A549 (cell line): ENCODE measurements at regions not wholly inside any gene's neighbourhood (a gene's known extent, or its start where the extent isn't known, plus 50 kb on each side); places are given as distances from the start of the nearest gene placed in this dataset.

ENCODE experiments used
- ATAC-seq, 2 experiments: fragments of 200-7000 bp in 1 of 2; fragments of >200 bp in 1 of 2; cut with Nextera tagmentation in 1 of 2; cut with Tn5 transposase in 1 of 2; 3 replicates each; pipeline versions ENCODE4 v1.8.0 to v1.9.1; 2018 to 2020; ENCODE audit warnings: mild to moderate bottlenecking in 1 of 2, moderate library complexity in 1 of 2
- CTCF ChIA-PET: fragments of 300-600 bp; sonication (Branson Sonifier 250); formaldehyde crosslinking; extraction: SDS; loops from one replicate; lab custom pipeline; 2021; ENCODE audit warnings: antibody characterized with exemption, inconsistent platforms; lab: Yijun Ruan, JAX
- POLR2A ChIA-PET: fragments of 350-600 bp; formaldehyde crosslinking; extraction: SDS; loops from one replicate; lab custom pipeline; 2021; ENCODE audit warnings: antibody characterized with exemption, inconsistent platforms; lab: Yijun Ruan, JAX
- DNase-seq, 2 experiments: peaks; one replicate each; pipeline versions ENCODE4 v3.0.0 to v3.0.0-alpha.2; 2011 to 2016; ENCODE audit warnings: low read depth in 1 of 2, low spot score in 1 of 2
- FAIRE-seq: peaks from 2 replicates; lab custom pipeline; 2011; peaks lifted over from hg19 to GRCh38; lab: Jason Lieb, UNC
- H3K27ac ChIP-seq, 2 experiments: fragments of >200 bp; sonication (Bioruptor Twin); formaldehyde crosslinking; 3 replicates each; pipeline ENCODE4 v1.5.1; 2016 to 2017
- H3K4me1 ChIP-seq: fragments of >200 bp; sonication (Bioruptor Twin); formaldehyde crosslinking; 3 replicates; pipeline ENCODE4 v1.6.1; 2016
- H3K4me2 ChIP-seq: fragments of >200 bp; sonication (Bioruptor Twin); formaldehyde crosslinking; 3 replicates; pipeline ENCODE4 v1.6.1; 2016
- H3K4me3 ChIP-seq: fragments of >200 bp; sonication (Bioruptor Twin); formaldehyde crosslinking; 3 replicates; pipeline ENCODE4 v1.5.1; 2016
- H3K9me3 ChIP-seq: fragments of >200 bp; sonication (Bioruptor Twin); formaldehyde crosslinking; 3 replicates; pipeline ENCODE4 v1.6.1; 2016
- CEBPB ChIP-seq, 2 experiments: fragments of >200 bp in 1 of 2; sonication (Bioruptor Twin) in 1 of 2; formaldehyde crosslinking in 1 of 2; IDR thresholded peaks; 2 replicates each; pipeline ENCODE4 v1.6.1; 2012 to 2016
- EHF ChIP-seq: fragments of 250-450 bp; sonication (Bioruptor Pico); IDR thresholded peaks from 2 replicates; pipeline ENCODE4 v1.5.0; 2020; ENCODE audit warnings: mild to moderate bottlenecking
- FOSB ChIP-seq: fragments of 250-450 bp; sonication (Bioruptor Pico); IDR thresholded peaks from 2 replicates; pipeline ENCODE4 v1.5.0; 2020; ENCODE audit warnings: mild to moderate bottlenecking, moderate library complexity
- FOSL2 ChIP-seq, 2 experiments: fragments of 450-650 bp in 1 of 2; fragments of >200 bp in 1 of 2; sonication (Bioruptor Twin) in 1 of 2; formaldehyde crosslinking; IDR thresholded peaks; 2 replicates each; pipeline versions ENCODE4 v1.5.0 to v1.6.1; 2016 to 2020; ENCODE audit warnings: mild to moderate bottlenecking in 1 of 2, moderate library complexity in 1 of 2
- GATA3 ChIP-seq: IDR thresholded peaks from 2 replicates; pipeline ENCODE4 v1.6.1; 2012; ENCODE audit warnings: borderline replicate concordance
- HDAC2 ChIP-seq: fragments of 200-600 bp; sonication (generic); IDR thresholded peaks from 2 replicates; pipeline ENCODE4 v1.6.1; 2016
- KDM1A ChIP-seq: fragments of 200-600 bp; sonication (generic); IDR thresholded peaks from 2 replicates; pipeline ENCODE4 v1.6.1; 2016; ENCODE audit warnings: low read depth, mild to moderate bottlenecking
- KDM5A ChIP-seq: fragments of 200-600 bp; sonication (generic); IDR thresholded peaks from 2 replicates; pipeline ENCODE4 v1.6.1; 2016; ENCODE audit warnings: antibody characterized with exemption, mild to moderate bottlenecking
- MAFK ChIP-seq: fragments of 450-650 bp; IDR thresholded peaks from 2 replicates; pipeline ENCODE4 v1.6.1; 2014; ENCODE audit not compliant: partially characterized antibody
- MAZ ChIP-seq: fragments of 150-350 bp; IDR thresholded peaks from 2 replicates; pipeline ENCODE4 v1.6.1; 2014; ENCODE audit warnings: antibody characterized with exemption, low read depth, low read length, borderline replicate concordance
- MYC ChIP-seq: IDR thresholded peaks from 2 replicates; pipeline ENCODE4 v1.6.1; 2012; ENCODE audit warnings: mild to moderate bottlenecking, inconsistent platforms, low read length, improper control_type of control experiment, borderline replicate concordance
- NR3C1 ChIP-seq: fragments of >200 bp; sonication (Bioruptor Twin); formaldehyde crosslinking; IDR thresholded peaks from 3 replicates; pipeline ENCODE4 v1.6.1; 2017
- POLR2A ChIP-seq: IDR thresholded peaks from 2 replicates; pipeline ENCODE4 v1.6.1; 2012; ENCODE audit warnings: mild to moderate bottlenecking, low read length
- RNF2 ChIP-seq: fragments of 200-600 bp; sonication (generic); IDR thresholded peaks from 2 replicates; pipeline ENCODE4 v1.6.1; 2016; ENCODE audit warnings: low read depth, mild to moderate bottlenecking, antibody characterized with exemption, moderate library complexity, borderline replicate concordance
- SMC3 ChIP-seq: fragments of >200 bp; sonication (Bioruptor Twin); formaldehyde crosslinking; IDR thresholded peaks from 3 replicates; pipeline ENCODE4 v1.6.1; 2018; ENCODE audit warnings: inconsistent platforms
- SREBF2 ChIP-seq: fragments of 450-650 bp; IDR thresholded peaks from 2 replicates; pipeline ENCODE4 v1.6.1; 2014; ENCODE audit warnings: mild to moderate bottlenecking, moderate library complexity
- TP53 ChIP-seq: fragments of 250-450 bp; sonication (Bioruptor Pico); IDR thresholded peaks from 2 replicates; pipeline ENCODE4 v1.5.0; 2021; ENCODE audit warnings: mild to moderate bottlenecking, moderate library complexity
- ZNF302 ChIP-seq: fragments of 250-450 bp; sonication (Bioruptor Pico); IDR thresholded peaks from 2 replicates; pipeline ENCODE4 v1.9.0; 2021; ENCODE audit warnings: inconsistent platforms, mild to moderate bottlenecking, moderate library complexity
- ZSCAN20 ChIP-seq: fragments of 250-450 bp; sonication (Bioruptor Pico); IDR thresholded peaks from 2 replicates; pipeline ENCODE4 v1.8.0; 2022; ENCODE audit warnings: mild to moderate bottlenecking, moderate library complexity
- WGBS: methylation state at CpG from one replicate; pipeline ENCODE4 v1.1.6; 2017; ENCODE audit errors: missing lambda C conversion rate; 5-methylcytosine and 5-hydroxymethylcytosine counted together
- TF ChIP-seq, protein P1 (sequence below): IDR thresholded peaks from 2 replicates; pipeline ENCODE4 v1.6.1; 2012; ENCODE audit warnings: low read depth, borderline replicate concordance
- TF ChIP-seq, protein P2 (sequence below): fragments of 200-600 bp; sonication (generic); IDR thresholded peaks from 2 replicates; pipeline ENCODE4 v1.6.1; 2016; ENCODE audit warnings: antibody characterized with exemption, mild to moderate bottlenecking, moderate library complexity
- TF ChIP-seq, protein P3 (sequence below): fragments of 450-650 bp; IDR thresholded peaks from 2 replicates; pipeline ENCODE4 v1.6.1; 2014; ENCODE audit warnings: antibody characterized with exemption
- TF ChIP-seq, protein P4 (sequence below): IDR thresholded peaks from 2 replicates; pipeline ENCODE4 v1.6.1; 2012
- TF ChIP-seq, protein P5 (sequence below): fragments of >200 bp; sonication (Bioruptor Twin); formaldehyde crosslinking; IDR thresholded peaks from 3 replicates; pipeline ENCODE4 v1.5.1; 2016
- TF ChIP-seq, protein P6 (sequence below): fragments of 250-450 bp; sonication (Bioruptor Pico); IDR thresholded peaks from 2 replicates; pipeline ENCODE4 v1.5.0; 2020; ENCODE audit warnings: low read depth, mild to moderate bottlenecking, moderate library complexity

DNA sequence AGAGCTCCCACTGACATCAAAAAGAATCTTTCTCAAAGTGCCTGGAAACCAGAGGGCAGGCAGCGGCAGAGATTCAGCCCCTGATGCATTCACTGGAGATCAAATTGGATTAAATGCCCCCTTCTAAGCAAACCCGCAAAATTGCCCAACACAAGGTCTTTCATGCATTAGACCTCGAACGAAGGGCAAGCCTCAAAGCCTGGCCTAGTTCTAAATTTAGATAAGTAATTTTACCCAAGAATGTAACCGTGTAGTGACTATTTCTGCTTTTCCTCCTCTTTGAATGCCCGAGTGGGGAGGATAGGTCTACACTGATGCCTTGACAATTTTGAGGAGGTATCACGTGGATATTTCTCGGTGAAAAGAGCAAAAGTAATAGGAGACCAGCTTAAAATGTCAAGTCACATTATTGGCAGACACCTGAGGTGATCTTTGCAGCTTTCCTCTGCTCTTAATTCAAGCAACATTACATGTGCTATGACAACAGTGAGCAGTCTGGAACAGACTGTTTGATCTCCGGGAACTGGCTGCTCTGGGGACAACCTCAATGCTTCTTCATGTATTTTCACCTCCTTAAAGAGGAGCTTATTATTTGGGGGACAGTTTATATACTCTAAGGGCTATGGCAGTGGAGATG lies 1263.5 kb upstream of the AUTS2 start:
- CTCF ChIA-PET, result no interaction called here
- Histone ChIP-seq H3K4me3 (no peak overlapping the region), H3K9me3 (peaks cover 30% of the 10 kb centered on the region), H3K4me1 (no peaks in the 10 kb centered on the region), H3K27ac (no peak overlapping the region), H3K4me2 (no peak overlapping the region)
- ATAC-seq (no peak), DNase-seq (no peak), FAIRE-seq (no peak)
- TF ChIP-seq RNF2 (no peak), MAZ (no peak), KDM1A (no peak), POLR2A (no peak), SREBF2 (no peak), CEBPB (IDR thresholded peaks at IDR 0.05) (no peak), ZSCAN20 (CRISPR knock-in tag) (no peak), FOSB (no peak), ZNF302 (CRISPR knock-in tag) (no peak), SMC3 (no peak), GATA3 (no peak), NR3C1 (no peak), MYC (no peak), EHF (CRISPR knock-in tag) (no peak), HDAC2 (no peak)
- TF ChIP-seq, protein P1, sequence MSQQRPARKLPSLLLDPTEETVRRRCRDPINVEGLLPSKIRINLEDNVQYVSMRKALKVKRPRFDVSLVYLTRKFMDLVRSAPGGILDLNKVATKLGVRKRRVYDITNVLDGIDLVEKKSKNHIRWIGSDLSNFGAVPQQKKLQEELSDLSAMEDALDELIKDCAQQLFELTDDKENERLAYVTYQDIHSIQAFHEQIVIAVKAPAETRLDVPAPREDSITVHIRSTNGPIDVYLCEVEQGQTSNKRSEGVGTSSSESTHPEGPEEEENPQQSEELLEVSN, result no peak
- TF ChIP-seq, protein P2, sequence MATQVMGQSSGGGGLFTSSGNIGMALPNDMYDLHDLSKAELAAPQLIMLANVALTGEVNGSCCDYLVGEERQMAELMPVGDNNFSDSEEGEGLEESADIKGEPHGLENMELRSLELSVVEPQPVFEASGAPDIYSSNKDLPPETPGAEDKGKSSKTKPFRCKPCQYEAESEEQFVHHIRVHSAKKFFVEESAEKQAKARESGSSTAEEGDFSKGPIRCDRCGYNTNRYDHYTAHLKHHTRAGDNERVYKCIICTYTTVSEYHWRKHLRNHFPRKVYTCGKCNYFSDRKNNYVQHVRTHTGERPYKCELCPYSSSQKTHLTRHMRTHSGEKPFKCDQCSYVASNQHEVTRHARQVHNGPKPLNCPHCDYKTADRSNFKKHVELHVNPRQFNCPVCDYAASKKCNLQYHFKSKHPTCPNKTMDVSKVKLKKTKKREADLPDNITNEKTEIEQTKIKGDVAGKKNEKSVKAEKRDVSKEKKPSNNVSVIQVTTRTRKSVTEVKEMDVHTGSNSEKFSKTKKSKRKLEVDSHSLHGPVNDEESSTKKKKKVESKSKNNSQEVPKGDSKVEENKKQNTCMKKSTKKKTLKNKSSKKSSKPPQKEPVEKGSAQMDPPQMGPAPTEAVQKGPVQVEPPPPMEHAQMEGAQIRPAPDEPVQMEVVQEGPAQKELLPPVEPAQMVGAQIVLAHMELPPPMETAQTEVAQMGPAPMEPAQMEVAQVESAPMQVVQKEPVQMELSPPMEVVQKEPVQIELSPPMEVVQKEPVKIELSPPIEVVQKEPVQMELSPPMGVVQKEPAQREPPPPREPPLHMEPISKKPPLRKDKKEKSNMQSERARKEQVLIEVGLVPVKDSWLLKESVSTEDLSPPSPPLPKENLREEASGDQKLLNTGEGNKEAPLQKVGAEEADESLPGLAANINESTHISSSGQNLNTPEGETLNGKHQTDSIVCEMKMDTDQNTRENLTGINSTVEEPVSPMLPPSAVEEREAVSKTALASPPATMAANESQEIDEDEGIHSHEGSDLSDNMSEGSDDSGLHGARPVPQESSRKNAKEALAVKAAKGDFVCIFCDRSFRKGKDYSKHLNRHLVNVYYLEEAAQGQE, result no peak
- TF ChIP-seq, protein P3, sequence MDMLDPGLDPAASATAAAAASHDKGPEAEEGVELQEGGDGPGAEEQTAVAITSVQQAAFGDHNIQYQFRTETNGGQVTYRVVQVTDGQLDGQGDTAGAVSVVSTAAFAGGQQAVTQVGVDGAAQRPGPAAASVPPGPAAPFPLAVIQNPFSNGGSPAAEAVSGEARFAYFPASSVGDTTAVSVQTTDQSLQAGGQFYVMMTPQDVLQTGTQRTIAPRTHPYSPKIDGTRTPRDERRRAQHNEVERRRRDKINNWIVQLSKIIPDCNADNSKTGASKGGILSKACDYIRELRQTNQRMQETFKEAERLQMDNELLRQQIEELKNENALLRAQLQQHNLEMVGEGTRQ, result no peak
- TF ChIP-seq, protein P4, sequence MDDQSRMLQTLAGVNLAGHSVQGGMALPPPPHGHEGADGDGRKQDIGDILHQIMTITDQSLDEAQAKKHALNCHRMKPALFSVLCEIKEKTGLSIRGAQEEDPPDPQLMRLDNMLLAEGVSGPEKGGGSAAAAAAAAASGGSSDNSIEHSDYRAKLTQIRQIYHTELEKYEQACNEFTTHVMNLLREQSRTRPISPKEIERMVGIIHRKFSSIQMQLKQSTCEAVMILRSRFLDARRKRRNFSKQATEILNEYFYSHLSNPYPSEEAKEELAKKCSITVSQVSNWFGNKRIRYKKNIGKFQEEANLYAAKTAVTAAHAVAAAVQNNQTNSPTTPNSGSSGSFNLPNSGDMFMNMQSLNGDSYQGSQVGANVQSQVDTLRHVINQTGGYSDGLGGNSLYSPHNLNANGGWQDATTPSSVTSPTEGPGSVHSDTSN, result no peak
- TF ChIP-seq, protein P5, sequence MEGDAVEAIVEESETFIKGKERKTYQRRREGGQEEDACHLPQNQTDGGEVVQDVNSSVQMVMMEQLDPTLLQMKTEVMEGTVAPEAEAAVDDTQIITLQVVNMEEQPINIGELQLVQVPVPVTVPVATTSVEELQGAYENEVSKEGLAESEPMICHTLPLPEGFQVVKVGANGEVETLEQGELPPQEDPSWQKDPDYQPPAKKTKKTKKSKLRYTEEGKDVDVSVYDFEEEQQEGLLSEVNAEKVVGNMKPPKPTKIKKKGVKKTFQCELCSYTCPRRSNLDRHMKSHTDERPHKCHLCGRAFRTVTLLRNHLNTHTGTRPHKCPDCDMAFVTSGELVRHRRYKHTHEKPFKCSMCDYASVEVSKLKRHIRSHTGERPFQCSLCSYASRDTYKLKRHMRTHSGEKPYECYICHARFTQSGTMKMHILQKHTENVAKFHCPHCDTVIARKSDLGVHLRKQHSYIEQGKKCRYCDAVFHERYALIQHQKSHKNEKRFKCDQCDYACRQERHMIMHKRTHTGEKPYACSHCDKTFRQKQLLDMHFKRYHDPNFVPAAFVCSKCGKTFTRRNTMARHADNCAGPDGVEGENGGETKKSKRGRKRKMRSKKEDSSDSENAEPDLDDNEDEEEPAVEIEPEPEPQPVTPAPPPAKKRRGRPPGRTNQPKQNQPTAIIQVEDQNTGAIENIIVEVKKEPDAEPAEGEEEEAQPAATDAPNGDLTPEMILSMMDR, result no peak
- 43% methylated on average over 9 of the region's 9 CpGs for WGBS
- POLR2A ChIA-PET, result no interaction called here

DNA sequence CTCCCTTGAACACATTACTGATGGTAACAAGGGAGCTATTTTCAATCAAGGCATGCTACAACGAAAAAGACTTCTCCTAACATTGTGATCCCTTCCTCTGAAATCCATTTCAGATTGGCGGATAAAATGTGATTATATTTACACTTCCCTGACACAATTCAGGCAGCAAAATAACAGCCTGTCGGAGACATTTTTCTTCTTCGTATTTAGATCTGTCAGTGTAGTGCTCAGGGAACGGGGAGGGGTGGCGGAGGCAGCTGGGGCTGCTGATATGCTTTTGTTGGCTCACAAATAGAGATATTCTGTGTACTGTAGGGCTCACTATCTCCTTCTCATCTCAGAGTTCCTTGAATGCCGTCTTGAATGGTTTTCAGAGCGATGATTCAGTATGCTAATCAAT lies 1261.7 kb upstream of the AUTS2 start:
- CTCF ChIA-PET, result no interaction called here
- no peak for DNase-seq
- H3K4me2 ChIP-seq, result no peak overlapping the region
- ATAC-seq, result no peak
- peaks cover 24% of the 10 kb centered on the region for H3K9me3 ChIP-seq
- no peaks in the 10 kb centered on the region for H3K4me1 ChIP-seq
- no peak overlapping the region for H3K4me3 ChIP-seq
- FAIRE-seq, result no peak
- WGBS, result 60% methylated on average over 8 of the region's 8 CpGs
- H3K27ac ChIP-seq, result no peak overlapping the region
- POLR2A ChIA-PET, result no interaction called here
- TF ChIP-seq KDM5A, result no peak
- TF ChIP-seq, protein P1, result no peak
- TF ChIP-seq, protein P5, result no peak
- TF ChIP-seq FOSL2 (IDR thresholded peaks at IDR 0.05), result no peak
- TF ChIP-seq FOSL2 (CRISPR knock-in tag; IDR thresholded peaks at IDR 0.05), result no peak
- TF ChIP-seq HDAC2, result no peak
- no peak for TF ChIP-seq MAFK
- TF ChIP-seq, protein P6, sequence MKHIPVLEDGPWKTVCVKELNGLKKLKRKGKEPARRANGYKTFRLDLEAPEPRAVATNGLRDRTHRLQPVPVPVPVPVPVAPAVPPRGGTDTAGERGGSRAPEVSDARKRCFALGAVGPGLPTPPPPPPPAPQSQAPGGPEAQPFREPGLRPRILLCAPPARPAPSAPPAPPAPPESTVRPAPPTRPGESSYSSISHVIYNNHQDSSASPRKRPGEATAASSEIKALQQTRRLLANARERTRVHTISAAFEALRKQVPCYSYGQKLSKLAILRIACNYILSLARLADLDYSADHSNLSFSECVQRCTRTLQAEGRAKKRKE (CRISPR knock-in tag), result no peak
- no peak for TF ChIP-seq TP53 (CRISPR knock-in tag)
- TF ChIP-seq RNF2, result no peak
